ENCODE measurements at regions not wholly inside any gene's neighbourhood (a gene's known extent, or its start where the extent isn't known, plus 50 kb on each side); places are given as distances from the start of the nearest gene placed in this dataset.

- TF ChIP-seq CTCF (IDR thresholded peaks at IDR 0.05; ENCODE audit: poor library complexity) (no peak), EZH2 (IDR thresholded peaks at IDR 0.05; ENCODE audit: borderline replicate concordance) (no peak), EZH2phosphoT487 (IDR thresholded peaks at IDR 0.05; ENCODE audit: low read depth, severe bottlenecking, unreplicated experiment) (no peak)
Observed at GRCh38 chr3:132784502-132785025, 62.4 kb upstream of the NPHP3 start.

Measured in hepatocyte (in vitro differentiated cells).